HEK293 (cell line): ENCODE measurements at regions not wholly inside any gene's neighbourhood (a gene's known extent, or its start where the extent isn't known, plus 50 kb on each side); places are given as distances from the start of the nearest gene placed in this dataset.

Source experiments
- CTCF ChIP-seq: fragments of 450-650 bp; formaldehyde crosslinking; IDR thresholded peaks from 2 replicates; pipeline ENCODE4 v1.5.1; 2016; ENCODE audit warnings: missing biosample characterization, missing genetic modification characterization
- ZBTB21 ChIP-seq: fragments of 450-650 bp; formaldehyde crosslinking; IDR thresholded peaks from 2 replicates; pipeline ENCODE4 v1.5.1; 2017; ENCODE audit warnings: missing biosample characterization, missing genetic modification characterization
- ZNF639 ChIP-seq: fragments of 450-650 bp; formaldehyde crosslinking; IDR thresholded peaks from 2 replicates; pipeline ENCODE4 v1.5.1; 2016; ENCODE audit warnings: missing biosample characterization, missing genetic modification characterization
- ZNF777 ChIP-seq: fragments of 450-650 bp; formaldehyde crosslinking; IDR thresholded peaks from 2 replicates; pipeline ENCODE4 v1.5.1; 2017; ENCODE audit warnings: missing biosample characterization, missing genetic modification characterization, borderline replicate concordance

GRCh38 chr11:24389575-24389974 lies 107.3 kb upstream of the LUZP2 start:
- TF ChIP-seq CTCF (tag by site-specific recombination) (no peak), ZBTB21 (no peak), ZNF777 (tag by site-specific recombination) (no peak), ZNF639 (tag by site-specific recombination) (no peak)
